ENCODE measurements at regions not wholly inside any gene's neighbourhood (a gene's known extent, or its start where the extent isn't known, plus 50 kb on each side); places are given as distances from the start of the nearest gene placed in this dataset.

- no peak overlapping the region for H3K27ac Mint-ChIP-seq
- no peaks in the 10 kb centered on the region for H3K36me3 Mint-ChIP-seq (ENCODE audit: low read depth)
- no peaks in the 10 kb centered on the region for H3K9me3 Mint-ChIP-seq
- peaks cover 71% of the 10 kb centered on the region for H3K4me1 Mint-ChIP-seq
- DNase-seq = no peak
- no peak overlapping the region for H3K4me3 Mint-ChIP-seq
- TF ChIP-seq CTCF (IDR thresholded peaks at IDR 0.05) = no peak
- H3K27me3 Mint-ChIP-seq (ENCODE audit: low read depth, poor library complexity) = peaks cover 18% of the 10 kb centered on the region
Observed at GRCh38 chr2:864501-865106, 86.0 kb upstream of the SNTG2 start.

DNA sequence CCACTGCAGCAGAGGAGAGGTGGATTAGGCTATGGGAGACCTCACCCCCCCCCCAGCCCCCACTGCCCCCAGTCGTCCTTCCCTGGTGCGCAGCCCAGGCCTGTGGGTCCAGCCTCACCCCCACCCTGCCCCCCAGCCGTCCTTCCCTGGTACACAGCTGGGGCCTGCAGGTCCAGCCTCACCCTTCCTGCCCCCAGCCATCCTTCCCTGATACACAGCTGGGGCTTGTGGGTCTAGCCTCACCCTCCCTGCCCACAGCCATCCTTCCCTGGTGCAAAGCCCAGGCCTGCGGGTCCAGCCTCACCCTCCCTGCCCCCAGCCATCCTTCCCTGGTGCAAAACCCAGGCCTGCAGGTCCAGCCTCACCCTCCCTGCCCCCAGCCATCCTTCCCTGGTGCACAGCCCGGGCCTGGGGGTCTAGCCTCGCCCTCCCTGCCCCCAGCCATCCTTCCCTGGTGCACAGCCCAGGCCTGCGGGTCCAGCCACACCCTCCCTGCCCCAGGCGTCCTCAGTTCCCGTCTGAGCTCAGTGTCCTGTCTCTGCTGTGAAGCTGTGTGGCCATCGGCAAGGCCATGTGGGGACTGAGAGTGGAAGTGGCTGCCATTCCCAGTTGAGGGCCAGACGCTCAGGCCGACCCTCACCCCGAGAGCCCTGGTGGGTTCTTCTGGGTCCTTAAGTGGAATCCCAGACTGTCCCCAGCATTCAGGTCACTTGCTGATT lies 86.8 kb upstream of the SNTG2 start:
- peaks cover 71% of the 10 kb centered on the region for H3K4me1 Mint-ChIP-seq
- H3K36me3 Mint-ChIP-seq (ENCODE audit: low read depth) = no peaks in the 10 kb centered on the region
- no peak for DNase-seq
- H3K27ac Mint-ChIP-seq = no peak overlapping the region
- no peaks in the 10 kb centered on the region for H3K9me3 Mint-ChIP-seq
- H3K27me3 Mint-ChIP-seq (ENCODE audit: low read depth, poor library complexity) = peaks cover 20% of the 10 kb centered on the region
- H3K4me3 Mint-ChIP-seq = no peak overlapping the region
- no peak for TF ChIP-seq CTCF (IDR thresholded peaks at IDR 0.05)

- DNase-seq = no peak
- Mint-ChIP-seq H3K27ac (no peak overlapping the region), H3K4me3 (no peak overlapping the region), H3K36me3 (ENCODE audit: low read depth) (no peaks in the 10 kb centered on the region), H3K27me3 (ENCODE audit: low read depth, poor library complexity) (peaks cover 24% of the 10 kb centered on the region), H3K9me3 (no peaks in the 10 kb centered on the region), H3K4me1 (peaks cover 80% of the 10 kb centered on the region)
- no peak for TF ChIP-seq CTCF (IDR thresholded peaks at IDR 0.05)
Observed at GRCh38 chr2:862731-863466, 87.8 kb upstream of the SNTG2 start.

DNA sequence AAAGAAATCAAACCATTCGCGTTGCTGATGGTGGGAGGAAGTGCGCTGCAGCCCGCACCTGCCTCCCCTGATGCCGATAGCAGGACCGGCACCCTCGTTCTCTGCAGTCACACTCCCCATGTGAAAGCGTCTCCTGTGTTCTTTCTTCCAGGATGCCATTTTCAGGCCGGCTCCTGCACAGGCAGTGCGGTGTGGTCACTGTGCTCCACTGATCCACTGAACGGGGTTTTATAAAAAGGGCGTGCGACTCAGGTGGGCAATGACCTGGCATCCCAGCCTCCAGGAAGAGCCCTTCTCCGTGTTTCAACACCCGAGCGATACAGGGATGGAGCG lies 88.3 kb upstream of the SNTG2 start:
- H3K27ac Mint-ChIP-seq = no peak overlapping the region
- peak overlapping the region; percentile 54 for H3K4me3 Mint-ChIP-seq
- no peaks in the 10 kb centered on the region for H3K9me3 Mint-ChIP-seq
- H3K36me3 Mint-ChIP-seq (ENCODE audit: low read depth) = no peaks in the 10 kb centered on the region
- TF ChIP-seq CTCF (IDR thresholded peaks at IDR 0.05) = no peak
- DNase-seq = no peak
- peaks cover 80% of the 10 kb centered on the region for H3K4me1 Mint-ChIP-seq
- H3K27me3 Mint-ChIP-seq (ENCODE audit: low read depth, poor library complexity) = peaks cover 20% of the 10 kb centered on the region

DNA sequence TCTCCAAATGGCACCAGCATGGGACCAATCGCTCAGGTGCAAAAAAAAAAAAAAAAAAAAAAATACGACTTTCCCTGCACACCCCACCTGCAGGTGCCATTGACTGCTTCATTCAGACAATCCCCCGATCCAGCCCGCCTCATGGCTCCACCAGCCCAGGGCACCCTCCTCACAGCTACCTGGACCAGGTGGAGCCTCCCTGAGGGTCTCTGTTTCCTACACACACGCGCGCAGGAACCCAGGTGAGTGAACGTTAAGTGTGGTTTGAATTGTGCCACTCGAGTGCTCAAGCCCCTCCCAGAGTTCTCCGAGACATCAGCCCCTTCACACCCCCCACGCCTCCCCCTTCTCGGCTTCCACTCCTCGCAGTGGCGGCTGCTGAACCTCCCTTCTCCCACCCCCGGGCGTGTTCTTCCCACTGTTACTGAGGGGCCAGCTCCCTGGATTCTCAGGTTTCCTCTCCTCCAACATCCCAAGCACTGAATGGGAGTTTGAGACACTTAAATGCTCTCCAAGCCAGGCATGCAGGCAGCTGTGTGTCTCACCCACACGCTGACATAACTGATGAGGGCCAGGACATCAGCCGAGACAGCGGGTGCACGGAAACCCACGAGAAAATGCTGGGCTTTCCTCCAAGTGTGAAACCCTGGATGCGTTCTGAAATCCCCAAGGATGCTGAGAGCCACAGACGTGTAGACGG lies 88.8 kb upstream of the SNTG2 start:
- Mint-ChIP-seq H3K9me3 (no peaks in the 10 kb centered on the region), H3K4me1 (peaks cover 79% of the 10 kb centered on the region), H3K27ac (no peak overlapping the region), H3K36me3 (ENCODE audit: low read depth) (no peaks in the 10 kb centered on the region), H3K27me3 (ENCODE audit: low read depth, poor library complexity) (peaks cover 18% of the 10 kb centered on the region), H3K4me3 (peak overlapping the region; percentile 54)
- no peak for TF ChIP-seq CTCF (IDR thresholded peaks at IDR 0.05)
- DNase-seq = peak; percentile 47

All from nephron progenitor cell (in vitro differentiated cells).